WERI-Rb-1 (cell line): ENCODE measurements at regions not wholly inside any gene's neighbourhood (a gene's known extent, or its start where the extent isn't known, plus 50 kb on each side); places are given as distances from the start of the nearest gene placed in this dataset.
"Not testable (repeated sequence)": the region's sequence is repeated elsewhere in the genome, so short reads cannot be mapped to it uniquely, and the experiment has no call there.

Source experiments
- DNase-seq: peaks from one replicate; pipeline ENCODE4 v3.0.0-alpha.2; 2020
- H3K27ac ChIP-seq: fragments of 250-450 bp; sonication (Bioruptor Pico); 2 replicates; pipeline ENCODE4 v1.5.1; 2020; ENCODE audit warnings: mild to moderate bottlenecking, moderate library complexity
- H3K27me3 ChIP-seq: fragments of 250-450 bp; sonication (Bioruptor Pico); 2 replicates; pipeline ENCODE4 v1.5.1; 2021; ENCODE audit warnings: mild to moderate bottlenecking, low read depth, moderate library complexity; ENCODE audit not compliant: insufficient read depth, severe bottlenecking
- H3K36me3 ChIP-seq: fragments of 250-450 bp; sonication (Bioruptor Pico); 2 replicates; pipeline ENCODE4 v1.5.1; 2020; ENCODE audit warnings: mild to moderate bottlenecking, moderate library complexity
- H3K4me3 ChIP-seq: 2 replicates; pipeline ENCODE4 v1.5.1; 2011; ENCODE audit warnings: low read depth, mild to moderate bottlenecking, control low read depth, low read length
- H3K9me3 ChIP-seq: fragments of 250-450 bp; sonication (Bioruptor Pico); 2 replicates; pipeline ENCODE4 v1.5.1; 2021; ENCODE audit warnings: mild to moderate bottlenecking, moderate library complexity; ENCODE audit not compliant: severe bottlenecking
- TF ChIP-seq, protein P1 (sequence below): IDR thresholded peaks from 2 replicates; pipeline ENCODE4 v1.5.1; 2011; ENCODE audit warnings: low read depth, mild to moderate bottlenecking, control low read depth, inconsistent platforms, low read length

DNA sequence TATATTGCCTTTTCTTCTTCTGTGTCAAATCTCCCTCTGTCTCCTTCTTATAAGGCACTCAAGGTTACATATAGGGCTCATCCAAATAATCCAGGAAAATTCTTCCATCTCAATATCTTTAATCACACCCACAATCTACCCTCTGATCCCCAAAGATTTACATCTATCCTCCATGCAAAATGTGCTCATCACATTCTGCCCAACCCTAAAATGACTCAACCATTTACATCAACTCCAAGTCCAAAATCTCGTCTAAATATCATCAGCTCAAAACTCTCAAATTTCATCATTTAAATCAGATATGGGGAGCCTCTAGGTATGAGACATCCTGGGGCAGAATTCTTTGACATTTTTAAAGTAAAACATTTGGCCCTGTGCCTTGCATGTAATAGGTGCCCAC is 1349.8 kb downstream of the SUCLG1 start:
- DNase-seq = no peak
- Histone ChIP-seq H3K27ac (no peak overlapping the region), H3K36me3 (no peaks in the 10 kb centered on the region), H3K4me3 (no peak overlapping the region), H3K9me3 (no peaks in the 10 kb centered on the region), H3K27me3 (no peaks in the 10 kb centered on the region)
- TF ChIP-seq, protein P1, sequence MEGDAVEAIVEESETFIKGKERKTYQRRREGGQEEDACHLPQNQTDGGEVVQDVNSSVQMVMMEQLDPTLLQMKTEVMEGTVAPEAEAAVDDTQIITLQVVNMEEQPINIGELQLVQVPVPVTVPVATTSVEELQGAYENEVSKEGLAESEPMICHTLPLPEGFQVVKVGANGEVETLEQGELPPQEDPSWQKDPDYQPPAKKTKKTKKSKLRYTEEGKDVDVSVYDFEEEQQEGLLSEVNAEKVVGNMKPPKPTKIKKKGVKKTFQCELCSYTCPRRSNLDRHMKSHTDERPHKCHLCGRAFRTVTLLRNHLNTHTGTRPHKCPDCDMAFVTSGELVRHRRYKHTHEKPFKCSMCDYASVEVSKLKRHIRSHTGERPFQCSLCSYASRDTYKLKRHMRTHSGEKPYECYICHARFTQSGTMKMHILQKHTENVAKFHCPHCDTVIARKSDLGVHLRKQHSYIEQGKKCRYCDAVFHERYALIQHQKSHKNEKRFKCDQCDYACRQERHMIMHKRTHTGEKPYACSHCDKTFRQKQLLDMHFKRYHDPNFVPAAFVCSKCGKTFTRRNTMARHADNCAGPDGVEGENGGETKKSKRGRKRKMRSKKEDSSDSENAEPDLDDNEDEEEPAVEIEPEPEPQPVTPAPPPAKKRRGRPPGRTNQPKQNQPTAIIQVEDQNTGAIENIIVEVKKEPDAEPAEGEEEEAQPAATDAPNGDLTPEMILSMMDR = no peak

DNA sequence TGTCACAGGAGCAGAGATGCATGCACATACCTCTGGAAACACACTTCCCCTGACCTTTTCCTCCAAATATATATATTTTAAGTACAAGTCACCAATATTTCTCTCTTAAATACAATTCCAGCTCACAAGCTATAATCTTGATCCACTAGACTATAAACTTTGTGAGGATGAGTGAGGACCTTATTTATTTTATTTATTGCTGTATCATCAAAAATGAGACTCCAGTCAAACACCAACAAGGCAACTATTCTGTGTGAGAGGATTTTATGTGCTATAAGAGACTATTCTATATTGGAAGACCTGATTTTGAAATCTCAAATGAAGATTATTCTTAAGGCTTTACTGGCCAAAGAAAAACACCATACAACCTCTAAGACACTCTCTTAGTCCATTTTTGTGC is 1352.2 kb downstream of the SUCLG1 start:
- H3K27ac ChIP-seq = no peak overlapping the region
- H3K9me3 ChIP-seq = no peaks in the 10 kb centered on the region
- TF ChIP-seq, protein P1 = no peak
- no peaks in the 10 kb centered on the region for H3K36me3 ChIP-seq
- DNase-seq = no peak
- H3K4me3 ChIP-seq = no peak overlapping the region
- H3K27me3 ChIP-seq = no peaks in the 10 kb centered on the region

DNA sequence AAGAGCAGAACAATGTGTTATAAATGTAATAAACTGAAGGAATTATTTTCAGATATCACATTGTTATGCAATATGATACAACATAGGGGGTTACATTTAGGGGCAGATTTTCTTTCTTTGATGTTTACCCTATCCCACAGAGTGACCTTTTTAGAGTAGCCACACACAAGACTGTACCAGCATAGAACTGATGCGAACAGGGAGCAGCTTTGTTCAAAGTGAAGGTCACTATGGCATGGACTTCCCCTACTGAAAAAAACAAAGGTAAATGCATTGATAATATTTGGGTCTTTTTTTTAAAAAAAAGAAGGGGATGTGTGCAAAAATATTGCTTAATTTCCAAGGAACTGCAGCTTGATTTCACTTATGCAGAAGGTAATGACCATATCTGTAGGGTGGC is 1354.9 kb downstream of the SUCLG1 start:
- DNase-seq = no peak
- Histone ChIP-seq H3K36me3 (no peaks in the 10 kb centered on the region), H3K27ac (no peak overlapping the region), H3K4me3 (no peak overlapping the region), H3K27me3 (no peaks in the 10 kb centered on the region), H3K9me3 (no peaks in the 10 kb centered on the region)
- TF ChIP-seq, protein P1 = no peak

DNA sequence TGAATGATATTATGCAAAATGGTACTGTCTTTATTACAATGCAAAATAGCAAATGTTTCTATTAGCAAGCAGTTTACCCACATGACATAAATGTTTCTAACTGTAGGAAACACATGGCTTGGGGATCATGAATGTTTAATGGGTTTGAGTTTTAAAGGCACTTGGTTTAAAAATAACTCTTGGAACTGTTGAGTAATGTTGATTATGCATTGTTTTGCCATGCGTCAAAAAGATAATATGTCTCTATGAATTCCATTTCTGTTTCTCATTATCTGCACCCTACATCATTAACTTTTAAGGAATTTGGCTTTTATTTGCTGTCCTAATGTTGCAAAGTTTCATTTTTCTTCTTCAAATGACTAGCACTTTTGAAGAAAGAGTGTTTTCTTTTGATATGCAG is 1355.5 kb downstream of the SUCLG1 start:
- Histone ChIP-seq H3K27me3 (no peaks in the 10 kb centered on the region), H3K9me3 (no peaks in the 10 kb centered on the region), H3K27ac (no peak overlapping the region), H3K4me3 (no peak overlapping the region), H3K36me3 (no peaks in the 10 kb centered on the region)
- TF ChIP-seq, protein P1 = no peak
- DNase-seq = no peak

DNA sequence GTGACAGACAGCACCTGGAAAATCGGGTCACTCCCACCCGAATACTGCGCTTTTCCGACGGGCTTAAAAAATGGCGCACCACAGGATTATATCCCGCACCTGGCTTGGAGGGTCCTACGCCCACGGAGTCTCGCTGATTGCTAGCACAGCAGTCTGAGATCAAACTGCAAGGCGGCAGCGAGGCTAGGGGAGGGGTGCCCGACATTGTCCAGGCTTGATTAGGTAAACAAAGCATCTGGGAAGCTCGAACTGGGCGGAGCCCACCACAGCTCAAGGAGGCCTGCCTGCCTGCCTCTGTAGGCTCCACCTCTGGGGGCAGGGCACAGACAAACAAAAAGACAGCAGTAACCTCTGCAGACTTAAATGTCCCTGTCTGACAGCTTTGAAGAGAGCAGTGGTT is 1370.0 kb downstream of the SUCLG1 start:
- not testable (repeated sequence) for H3K27me3 ChIP-seq, H3K36me3 ChIP-seq, DNase-seq, H3K27ac ChIP-seq, H3K4me3 ChIP-seq, H3K9me3 ChIP-seq

DNA sequence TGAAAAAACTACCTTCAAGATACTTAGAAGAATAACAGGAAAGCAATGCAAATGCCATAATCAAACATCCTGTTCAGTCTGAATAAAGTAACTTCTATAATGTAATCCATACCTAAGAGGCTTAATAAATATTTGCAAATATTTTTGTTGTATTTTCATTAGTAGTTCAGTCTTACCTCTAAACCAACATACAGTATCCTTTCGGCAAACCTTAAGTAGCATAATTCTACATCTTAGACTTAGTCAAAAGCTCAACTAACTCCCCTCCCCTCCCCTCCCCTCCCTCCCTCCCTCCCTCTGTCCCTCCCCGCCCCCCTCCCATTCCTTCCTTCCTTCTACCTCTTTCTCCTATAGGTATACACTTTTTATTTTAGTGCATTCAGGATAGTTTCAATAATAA is 1373.2 kb downstream of the SUCLG1 start:
- Histone ChIP-seq H3K9me3 (no peaks in the 10 kb centered on the region), H3K27me3 (no peaks in the 10 kb centered on the region), H3K4me3 (no peak overlapping the region), H3K36me3 (no peaks in the 10 kb centered on the region), H3K27ac (no peak overlapping the region)
- TF ChIP-seq, protein P1 = no peak
- DNase-seq = no peak
